ENCODE measurements at regions not wholly inside any gene's neighbourhood (a gene's known extent, or its start where the extent isn't known, plus 50 kb on each side); places are given as distances from the start of the nearest gene placed in this dataset.

DNA sequence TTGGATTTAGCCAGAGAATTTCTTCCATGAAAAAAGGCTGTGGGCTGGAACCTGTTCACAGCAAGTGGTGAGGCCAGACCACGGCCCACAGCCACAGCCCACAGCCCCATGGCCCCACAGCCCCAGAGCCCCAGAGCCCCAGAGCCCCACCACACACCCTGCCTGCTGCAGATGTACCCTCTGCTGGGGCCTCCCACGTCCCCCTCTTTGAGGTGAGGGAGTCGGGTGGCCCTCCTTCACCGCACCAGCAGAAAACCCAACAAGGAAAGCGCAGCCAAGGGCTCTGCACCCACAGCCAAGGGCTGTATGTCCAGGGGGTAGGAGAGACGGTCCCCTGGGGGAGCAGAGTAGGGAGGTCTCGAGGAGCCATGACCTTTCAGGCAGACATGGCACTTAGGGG is 327.5 kb upstream of the DIO3 start:
- DNase-seq (ENCODE audit: extremely low read depth, low read depth) = no peak
- TF ChIP-seq, protein P1, sequence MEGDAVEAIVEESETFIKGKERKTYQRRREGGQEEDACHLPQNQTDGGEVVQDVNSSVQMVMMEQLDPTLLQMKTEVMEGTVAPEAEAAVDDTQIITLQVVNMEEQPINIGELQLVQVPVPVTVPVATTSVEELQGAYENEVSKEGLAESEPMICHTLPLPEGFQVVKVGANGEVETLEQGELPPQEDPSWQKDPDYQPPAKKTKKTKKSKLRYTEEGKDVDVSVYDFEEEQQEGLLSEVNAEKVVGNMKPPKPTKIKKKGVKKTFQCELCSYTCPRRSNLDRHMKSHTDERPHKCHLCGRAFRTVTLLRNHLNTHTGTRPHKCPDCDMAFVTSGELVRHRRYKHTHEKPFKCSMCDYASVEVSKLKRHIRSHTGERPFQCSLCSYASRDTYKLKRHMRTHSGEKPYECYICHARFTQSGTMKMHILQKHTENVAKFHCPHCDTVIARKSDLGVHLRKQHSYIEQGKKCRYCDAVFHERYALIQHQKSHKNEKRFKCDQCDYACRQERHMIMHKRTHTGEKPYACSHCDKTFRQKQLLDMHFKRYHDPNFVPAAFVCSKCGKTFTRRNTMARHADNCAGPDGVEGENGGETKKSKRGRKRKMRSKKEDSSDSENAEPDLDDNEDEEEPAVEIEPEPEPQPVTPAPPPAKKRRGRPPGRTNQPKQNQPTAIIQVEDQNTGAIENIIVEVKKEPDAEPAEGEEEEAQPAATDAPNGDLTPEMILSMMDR (IDR thresholded peaks at IDR 0.05; ENCODE audit: low read depth, low read length) = no peak

DNA sequence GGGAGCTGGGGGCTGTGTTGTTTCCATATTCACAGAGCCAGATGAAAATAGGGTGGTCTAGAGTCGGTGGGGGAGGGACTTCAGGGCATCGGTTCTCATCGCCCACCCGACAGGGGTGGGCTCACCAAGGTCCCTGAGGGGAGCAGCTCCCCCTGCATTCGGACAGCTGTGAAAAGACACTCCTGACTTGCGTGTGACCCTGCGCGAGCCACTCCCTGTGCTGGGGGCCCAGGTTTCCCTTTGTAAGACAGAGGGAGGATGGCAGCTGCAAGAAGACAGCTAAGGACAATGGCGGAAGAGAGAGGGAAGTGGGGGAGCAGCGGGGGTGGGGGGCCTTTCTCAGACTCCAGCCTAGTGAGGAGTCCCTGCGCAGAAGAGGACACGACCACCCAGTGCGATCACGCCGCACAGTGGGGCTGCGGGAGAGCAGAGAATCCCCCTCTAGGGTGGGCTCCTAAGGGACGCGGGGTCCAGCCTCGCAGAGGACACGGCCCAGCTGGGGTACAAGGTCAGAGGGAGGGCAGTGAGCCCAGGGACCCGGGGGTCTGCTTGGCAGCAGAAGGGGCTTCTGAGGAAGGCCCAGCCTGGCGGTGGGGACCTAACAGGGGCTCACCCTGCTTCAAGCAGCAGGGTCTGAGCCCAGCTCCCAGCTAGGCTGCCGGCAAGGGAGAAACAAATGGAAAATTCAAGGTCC is 326.9 kb upstream of the DIO3 start:
- TF ChIP-seq, protein P1 (IDR thresholded peaks at IDR 0.05; ENCODE audit: low read depth, low read length) = no peak
- DNase-seq (ENCODE audit: extremely low read depth, low read depth) = no peak

DNA sequence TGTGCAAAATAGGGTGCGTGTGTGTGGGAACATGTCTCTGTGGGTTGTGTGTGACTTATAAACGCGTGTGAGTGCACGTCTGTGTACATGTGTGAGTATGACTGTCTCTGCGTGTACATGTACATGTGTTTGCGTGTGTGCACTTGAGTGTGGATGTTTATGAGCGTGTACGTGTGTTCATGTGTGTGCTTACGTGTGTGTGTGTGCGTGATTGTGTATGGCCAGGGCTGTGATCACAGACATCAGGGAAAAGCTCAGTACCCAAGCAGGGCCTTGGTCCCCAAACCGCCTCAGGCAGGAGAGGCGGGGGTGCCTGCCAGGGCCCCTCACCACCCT is 326.3 kb upstream of the DIO3 start:
- no peak for DNase-seq (ENCODE audit: extremely low read depth, low read depth)
- TF ChIP-seq, protein P1 (IDR thresholded peaks at IDR 0.05; ENCODE audit: low read depth, low read length) = no peak

DNA sequence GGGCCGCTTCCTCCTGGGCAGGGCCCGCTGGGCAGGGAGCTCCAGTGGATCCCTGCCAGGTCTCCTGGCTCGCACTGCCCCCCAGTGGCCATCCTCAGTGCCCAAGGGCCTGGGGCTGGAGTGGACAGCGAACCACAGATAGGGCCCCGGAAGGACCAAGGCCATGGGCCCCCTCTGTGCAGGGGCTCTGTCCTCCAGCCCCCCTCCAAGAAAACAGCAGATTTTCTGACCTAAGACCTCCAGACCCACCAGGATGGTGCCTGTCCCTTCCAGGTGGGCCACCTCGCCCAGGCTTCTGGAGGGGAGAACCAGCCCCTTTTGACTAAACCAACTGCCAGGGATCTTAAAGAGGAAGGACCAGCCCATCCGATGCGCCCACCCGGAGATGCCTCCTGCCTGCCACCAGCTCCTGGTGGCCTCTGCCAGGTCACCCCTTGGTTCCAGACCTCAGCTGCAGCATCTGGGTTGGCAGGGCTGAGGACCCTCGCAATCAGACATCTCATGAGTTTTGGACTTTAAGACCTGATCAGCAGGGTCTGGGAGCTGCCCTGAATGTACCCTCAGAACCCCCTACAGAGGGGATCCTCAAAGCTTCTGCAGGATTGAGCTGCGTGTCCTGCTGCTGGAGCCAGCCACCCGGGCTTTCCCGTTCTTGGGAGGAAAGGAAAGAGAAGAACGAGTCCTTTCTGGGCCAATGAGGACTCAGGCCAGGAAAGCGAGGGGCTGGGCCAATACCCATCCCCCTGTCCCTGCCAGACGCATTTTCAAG is 325.8 kb upstream of the DIO3 start:
- DNase-seq (ENCODE audit: extremely low read depth, low read depth) = no peak
- TF ChIP-seq, protein P1 (IDR thresholded peaks at IDR 0.05; ENCODE audit: low read depth, low read length) = peak; percentile 71

DNA sequence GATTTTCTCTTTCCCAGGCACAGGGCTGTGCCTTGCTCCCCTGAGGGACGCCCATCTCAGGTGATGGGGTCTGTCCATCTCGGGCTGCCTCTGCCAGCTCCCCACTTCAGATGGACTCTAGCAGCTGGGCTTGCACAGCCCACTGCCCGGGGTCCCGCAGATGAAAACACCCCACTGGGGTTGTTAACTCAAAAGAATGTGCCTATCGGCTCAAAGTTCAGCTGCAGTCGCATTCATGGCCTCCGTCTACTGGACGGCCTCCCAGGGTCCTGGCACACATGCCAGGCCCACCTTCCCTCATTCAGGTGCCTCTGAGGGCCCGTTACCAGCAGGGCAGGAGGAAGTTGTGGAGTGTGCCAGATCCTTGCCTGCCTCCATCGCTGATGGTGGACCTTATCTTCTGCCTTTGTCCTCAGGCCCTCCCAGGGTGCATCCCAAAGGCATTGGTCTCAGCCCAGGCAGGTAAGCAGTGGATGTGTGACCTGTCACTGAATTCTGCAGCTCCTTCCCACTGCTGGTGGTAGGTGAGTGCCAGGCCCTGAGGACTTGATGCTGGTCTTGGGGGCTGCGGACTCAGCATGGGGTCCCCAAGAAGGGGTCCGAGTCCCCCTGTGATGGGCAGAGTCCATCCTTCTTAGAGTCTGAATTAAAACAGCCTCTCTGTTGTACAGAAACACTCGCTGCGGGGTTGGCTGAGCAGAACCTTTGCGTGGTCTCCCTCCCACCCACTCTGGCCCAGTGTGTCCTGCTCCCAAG is 324.6 kb upstream of the DIO3 start:
- TF ChIP-seq, protein P1 (IDR thresholded peaks at IDR 0.05; ENCODE audit: low read depth, low read length) = no peak
- no peak for DNase-seq (ENCODE audit: extremely low read depth, low read depth)

DNA sequence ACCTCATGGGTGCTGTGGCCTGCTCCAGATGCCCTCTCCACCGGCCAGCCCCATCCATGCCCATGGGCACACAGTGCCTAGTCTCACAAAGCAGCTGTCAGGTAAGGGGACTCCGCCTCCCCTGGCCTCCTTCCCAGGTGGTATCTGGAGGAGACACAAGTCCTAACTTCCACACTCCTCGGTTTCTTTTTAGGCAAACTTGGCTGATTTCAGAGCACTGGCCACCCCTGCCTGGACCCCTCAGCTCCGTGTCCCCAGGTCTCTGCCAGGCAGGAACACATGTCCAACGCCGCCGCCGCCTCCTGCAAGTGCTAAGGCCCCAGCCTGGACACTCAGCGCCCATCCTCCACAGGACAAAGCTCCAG is 324.1 kb upstream of the DIO3 start:
- TF ChIP-seq, protein P1 (IDR thresholded peaks at IDR 0.05; ENCODE audit: low read depth, low read length) = no peak
- no peak for DNase-seq (ENCODE audit: extremely low read depth, low read depth)

DNA sequence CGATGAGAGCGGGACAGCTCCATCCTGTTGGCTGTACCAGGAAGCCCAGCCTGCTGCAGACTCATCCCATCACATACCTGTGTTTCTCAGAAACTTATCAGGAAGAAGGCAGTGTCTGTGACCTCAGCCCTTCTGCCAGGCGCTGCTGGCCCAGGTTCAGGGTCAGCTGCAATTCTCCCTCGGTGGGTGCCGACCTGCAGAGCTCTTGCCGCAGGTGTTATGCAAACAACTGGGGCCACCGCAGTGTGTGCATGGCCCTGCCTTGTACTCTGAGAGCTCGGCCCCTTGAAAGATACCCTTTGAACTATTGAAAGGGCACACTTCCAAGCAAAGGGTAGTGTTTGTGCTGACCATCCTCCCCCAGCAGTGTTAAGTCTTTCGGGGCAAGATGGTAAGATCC is 322.2 kb upstream of the DIO3 start:
- DNase-seq (ENCODE audit: extremely low read depth, low read depth) = no peak
- TF ChIP-seq, protein P1 (IDR thresholded peaks at IDR 0.05; ENCODE audit: low read depth, low read length) = no peak

Data from AG09319 (cell line).